Calu3 (cell line): ENCODE measurements at regions not wholly inside any gene's neighbourhood (a gene's known extent, or its start where the extent isn't known, plus 50 kb on each side); places are given as distances from the start of the nearest gene placed in this dataset.

Source experiments
- BruUV-seq: library from RNA; stranded (reverse); fragments of 400-500 nt; replicated peaks from 2 replicates; lab custom pipeline; 2021; lab: Mats Ljungman, UMichigan
- CTCF ChIA-PET: fragments of 300-600 bp; sonication (Branson Sonifier 250); formaldehyde crosslinking; loops from one replicate; lab custom pipeline; 2022; ENCODE audit warnings: antibody characterized with exemption; lab: Charles Lee
- DNase-seq: peaks from one replicate; pipeline ENCODE4 v3.0.0; 2022
- H3K27ac Mint-ChIP-seq: one replicate; pipeline ENCODE4 v1.8.0; 2022; ENCODE audit warnings: mixed read lengths; ENCODE audit not compliant: unreplicated experiment
- H3K27me3 Mint-ChIP-seq: one replicate; pipeline ENCODE4 v1.8.0; 2022; ENCODE audit warnings: mixed read lengths; ENCODE audit not compliant: unreplicated experiment
- H3K36me3 Mint-ChIP-seq: one replicate; pipeline ENCODE4 v1.8.0; 2022; ENCODE audit warnings: mild to moderate bottlenecking, moderate library complexity, mixed read lengths; ENCODE audit not compliant: insufficient read depth, unreplicated experiment
- H3K4me1 Mint-ChIP-seq: one replicate; pipeline ENCODE4 v1.8.0; 2022; ENCODE audit warnings: mild to moderate bottlenecking, low read depth, mixed read lengths; ENCODE audit not compliant: unreplicated experiment
- H3K4me3 Mint-ChIP-seq: one replicate; pipeline ENCODE4 v1.8.0; 2022; ENCODE audit warnings: mild to moderate bottlenecking, low read depth, moderate library complexity, mixed read lengths; ENCODE audit not compliant: unreplicated experiment
- H3K9me3 Mint-ChIP-seq: one replicate; pipeline ENCODE4 v1.8.0; 2022; ENCODE audit warnings: low read depth, mixed read lengths; ENCODE audit not compliant: unreplicated experiment
- CTCF ChIP-seq: fragments of 200-600 bp; IDR thresholded peaks from one replicate; pipeline ENCODE4 v1.8.0; 2022; ENCODE audit warnings: antibody characterized with exemption; ENCODE audit not compliant: unreplicated experiment
- intact Hi-C: fragments of 100-400 bp; cut with micrococcal nuclease; formaldehyde crosslinking; loops from one replicate; pipeline ENCODE4 v1.10.0; 2022; ENCODE audit not compliant: unreplicated experiment

- TF ChIP-seq CTCF: no peak
- intact Hi-C loops: loop anchor here (5.0 kb wide), 1 partner anchor 41 kb away; no protein-coding TSS in a partner anchor
- no peak for DNase-seq
- no TSS peak for BruUV-seq
- Mint-ChIP-seq H3K27me3 (no peaks in the 10 kb centered on the region), H3K27ac (no peak overlapping the region), H3K4me3 (no peak overlapping the region), H3K36me3 (no peaks in the 10 kb centered on the region), H3K4me1 (peaks cover 9% of the 10 kb centered on the region), H3K9me3 (no peaks in the 10 kb centered on the region)
- CTCF ChIA-PET: no interaction called here
Measured at GRCh38 chr11:129743112-129743815, 72.4 kb upstream of the TMEM45B start.

DNA sequence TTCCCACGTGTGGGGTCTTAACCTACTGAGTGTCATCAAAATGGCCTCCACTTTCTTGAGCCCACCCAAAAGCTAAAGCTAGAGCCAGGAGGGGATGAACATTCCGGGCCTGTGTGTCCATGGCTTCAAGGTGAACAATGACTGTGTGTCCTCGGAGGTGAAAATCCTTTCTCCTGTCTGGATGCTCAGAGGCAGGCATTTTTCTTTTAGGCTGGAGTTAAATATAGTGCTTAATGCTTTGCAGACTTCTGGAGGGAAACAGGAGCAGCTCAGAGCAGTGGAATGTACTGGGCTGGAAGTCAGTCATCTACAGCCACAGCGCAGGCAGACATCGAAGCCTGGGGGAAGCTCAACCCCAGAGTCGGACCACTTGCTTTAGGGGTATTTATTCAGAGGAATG is 68.6 kb upstream of the TMEM45B start:
- intact Hi-C loops: no loop called here
- no peak for DNase-seq
- Mint-ChIP-seq H3K27ac (no peak overlapping the region), H3K4me3 (no peak overlapping the region), H3K4me1 (no peaks in the 10 kb centered on the region), H3K36me3 (no peaks in the 10 kb centered on the region), H3K27me3 (no peaks in the 10 kb centered on the region), H3K9me3 (no peaks in the 10 kb centered on the region)
- CTCF ChIA-PET: no interaction called here
- no peak for TF ChIP-seq CTCF
- no TSS peak for BruUV-seq

DNA sequence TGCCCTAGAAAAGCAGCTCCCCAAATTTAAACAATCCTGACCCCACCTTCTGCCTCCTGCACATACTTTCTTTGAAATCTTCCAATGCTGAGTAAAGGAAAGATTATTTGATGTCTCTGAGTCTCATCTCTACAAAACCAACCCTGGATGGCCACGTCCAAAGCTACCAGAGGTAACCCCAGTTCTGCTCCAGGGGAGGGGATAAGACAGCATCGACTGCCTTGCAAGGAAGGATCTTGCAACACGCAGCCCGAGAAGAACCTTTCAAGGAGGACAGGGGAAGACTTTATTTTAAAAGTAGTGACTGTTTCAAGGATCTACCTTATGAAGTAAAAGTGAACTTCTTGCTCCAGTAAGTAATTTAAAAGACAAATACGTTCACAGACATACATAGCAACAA is 66.5 kb upstream of the TMEM45B start:
- Mint-ChIP-seq H3K36me3 (no peaks in the 10 kb centered on the region), H3K27me3 (no peaks in the 10 kb centered on the region), H3K4me1 (no peaks in the 10 kb centered on the region), H3K4me3 (no peak overlapping the region), H3K9me3 (peaks cover 3% of the 10 kb centered on the region), H3K27ac (no peak overlapping the region)
- intact Hi-C loops: no loop called here
- no TSS peak for BruUV-seq
- DNase-seq: no peak
- no peak for TF ChIP-seq CTCF
- CTCF ChIA-PET: interaction anchor here (0.7 kb wide), 1 partner anchor 373 kb away, joined by 4 read pairs; the partner anchor contains the start of gene BARX2

GRCh38 chr11:129750343-129751292 is 65.0 kb upstream of the TMEM45B start:
- intact Hi-C loops: loop anchor here (1.0 to 5.0 kb wide), 2 partner anchors 386 to 633 kb away; no protein-coding TSS in a partner anchor
- peak; percentile 81 for DNase-seq
- H3K9me3 Mint-ChIP-seq: peaks cover 3% of the 10 kb centered on the region
- no peaks in the 10 kb centered on the region for H3K27me3 Mint-ChIP-seq
- peak overlapping the region; percentile 41 for H3K4me3 Mint-ChIP-seq
- no peaks in the 10 kb centered on the region for H3K4me1 Mint-ChIP-seq
- no peaks in the 10 kb centered on the region for H3K36me3 Mint-ChIP-seq
- TF ChIP-seq CTCF: peak; percentile 98
- H3K27ac Mint-ChIP-seq: no peak overlapping the region
- BruUV-seq: no TSS peak
- CTCF ChIA-PET: interaction anchor here (0.9 to 1.7 kb wide), 5 partner anchors 21 to 386 kb away, joined by 3 to 13 read pairs (median 8); partner anchors contain the start of gene BARX2
